GM19023 (cell line): ENCODE measurements at regions not wholly inside any gene's neighbourhood (a gene's known extent, or its start where the extent isn't known, plus 50 kb on each side); places are given as distances from the start of the nearest gene placed in this dataset.
"Not testable (repeated sequence)": the region's sequence is repeated elsewhere in the genome, so short reads cannot be mapped to it uniquely, and the experiment has no call there.

Source experiments
- ATAC-seq: cut with Tn5 transposase; IDR thresholded peaks from one replicate; pipeline ENCODE4 v1.9.1; 2021; ENCODE audit warnings: mild to moderate bottlenecking, moderate library complexity; ENCODE audit not compliant: unreplicated experiment

GRCh38 chrX:34576864-34577263, 80.2 kb downstream of the TMEM47 start:
- ATAC-seq, result no peak

DNA sequence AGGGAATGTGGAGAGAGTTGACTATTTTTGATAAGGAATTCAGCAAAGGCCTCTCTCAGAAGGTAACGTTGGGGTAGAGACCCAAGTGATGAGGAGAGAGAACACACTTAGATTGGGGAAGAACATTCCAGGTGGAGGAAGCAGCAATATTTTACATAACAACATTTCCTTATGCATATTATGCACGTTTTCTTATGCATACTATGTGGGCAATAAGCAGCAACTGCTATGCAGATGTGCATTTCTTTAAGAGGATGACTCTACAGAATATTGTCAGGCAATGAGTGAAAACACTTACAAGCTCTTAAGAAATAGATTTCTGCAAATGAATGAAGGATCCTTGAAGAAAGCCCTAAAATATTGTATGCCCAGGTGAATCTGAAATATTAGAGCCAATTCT, 91.1 kb downstream of the TMEM47 start:
- no peak for ATAC-seq

DNA sequence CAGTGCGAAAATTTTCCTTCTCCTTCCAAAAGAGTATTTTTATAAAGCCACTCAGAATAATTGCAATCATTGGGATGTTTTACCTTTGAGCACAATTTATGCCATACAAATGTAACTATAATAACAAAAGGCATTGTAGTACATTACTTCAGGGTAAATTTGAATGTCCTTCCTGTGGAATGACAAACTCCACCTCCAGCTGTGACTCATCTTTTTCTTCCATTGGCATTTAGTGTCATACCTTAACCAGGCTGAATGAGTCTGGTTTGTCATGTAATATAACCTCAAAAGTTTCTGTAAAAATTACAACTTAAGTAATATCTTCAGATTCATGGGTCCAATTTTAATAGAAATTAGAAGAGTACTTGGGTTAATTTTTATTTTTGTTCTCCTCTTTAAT, 93.3 kb downstream of the TMEM47 start:
- no peak for ATAC-seq

DNA sequence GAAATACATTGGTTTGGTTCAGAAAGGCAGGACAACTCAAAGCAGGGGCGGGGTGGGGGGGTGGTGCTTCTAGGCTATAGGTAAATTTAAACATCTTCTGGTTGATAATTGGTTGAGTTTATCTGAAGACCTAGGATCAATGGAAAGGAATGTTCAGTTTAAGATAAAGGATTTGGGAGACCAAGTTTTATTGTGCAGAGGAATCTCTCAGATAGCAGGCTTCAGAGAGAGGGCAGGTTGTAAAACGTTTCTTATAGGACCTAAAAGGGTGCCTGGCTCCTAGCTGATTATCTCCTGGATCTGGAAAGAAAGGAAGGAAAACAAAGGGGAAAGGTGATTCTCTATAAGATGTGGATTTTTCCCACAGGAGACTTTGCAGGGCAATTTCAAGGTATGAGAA, 94.0 kb downstream of the TMEM47 start:
- no peak for ATAC-seq

GRCh38 chrX:34562006-34562405, 95.1 kb downstream of the TMEM47 start:
- ATAC-seq, result no peak

- ATAC-seq, result no peak
Observed at GRCh38 chrX:34560180-34560579, 96.9 kb downstream of the TMEM47 start.

DNA sequence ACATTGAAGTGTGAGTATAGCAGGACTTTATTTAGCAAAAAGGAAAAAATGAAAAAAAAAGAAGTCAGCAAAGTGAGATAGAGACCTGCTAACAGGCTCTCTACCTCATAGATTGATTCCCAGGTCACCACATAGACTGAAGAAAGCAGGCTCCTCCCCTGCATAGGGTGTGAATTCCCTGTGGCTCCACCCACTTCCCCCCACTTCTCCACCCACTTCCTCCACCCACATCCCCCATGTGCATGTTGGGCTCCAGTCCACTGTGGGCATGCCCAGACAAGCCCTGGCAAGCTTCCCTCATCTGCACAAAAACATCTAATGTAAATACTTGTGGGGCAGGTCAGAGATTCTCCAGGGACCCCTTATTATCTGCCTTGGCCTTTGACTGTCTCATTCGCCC, 97.8 kb downstream of the TMEM47 start:
- no peak for ATAC-seq

- no peak for ATAC-seq
Observed at GRCh38 chrX:34557733-34558132, 99.4 kb downstream of the TMEM47 start.

DNA sequence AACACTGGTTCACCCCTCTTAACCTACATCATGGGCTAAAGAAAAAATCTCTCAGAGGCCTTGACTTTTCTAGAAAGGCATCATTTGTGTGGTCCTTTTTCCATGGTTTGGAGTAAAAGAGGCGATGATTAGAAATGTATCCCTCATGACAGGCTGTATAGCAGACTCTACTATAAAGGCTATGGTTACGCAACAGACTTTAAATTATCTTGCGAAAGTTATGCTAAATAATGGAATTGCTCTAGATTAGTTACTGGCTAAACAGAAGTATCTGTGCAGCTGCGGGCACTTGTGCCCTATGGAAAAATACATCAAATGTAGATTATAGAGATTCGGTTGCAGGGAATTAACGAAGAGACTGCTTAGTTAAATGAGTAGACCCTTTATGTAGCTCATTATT, 101.6 kb downstream of the TMEM47 start:
- no peak for ATAC-seq

DNA sequence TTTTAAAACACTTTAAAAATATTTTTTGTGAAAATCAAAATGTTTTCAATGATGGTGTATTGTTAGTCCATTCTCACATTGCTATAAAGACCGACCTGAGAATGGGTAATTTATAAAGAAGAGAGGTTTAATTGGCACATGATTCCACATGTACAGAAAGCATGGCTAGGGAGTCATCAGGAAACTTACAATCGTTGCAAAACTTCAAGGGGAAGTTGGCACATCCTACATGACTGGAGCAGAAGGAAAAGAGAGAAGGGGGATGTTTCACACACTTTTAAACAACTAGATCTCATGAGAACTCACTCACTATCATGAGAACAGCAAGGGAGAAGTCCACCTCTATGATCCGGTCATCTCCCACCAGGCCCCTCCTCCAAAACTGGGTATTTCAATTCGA, 110.7 kb downstream of the TMEM47 start:
- no peak for ATAC-seq

GRCh38 chrX:34528081-34528480, 129.0 kb downstream of the TMEM47 start:
- no peak for ATAC-seq

DNA sequence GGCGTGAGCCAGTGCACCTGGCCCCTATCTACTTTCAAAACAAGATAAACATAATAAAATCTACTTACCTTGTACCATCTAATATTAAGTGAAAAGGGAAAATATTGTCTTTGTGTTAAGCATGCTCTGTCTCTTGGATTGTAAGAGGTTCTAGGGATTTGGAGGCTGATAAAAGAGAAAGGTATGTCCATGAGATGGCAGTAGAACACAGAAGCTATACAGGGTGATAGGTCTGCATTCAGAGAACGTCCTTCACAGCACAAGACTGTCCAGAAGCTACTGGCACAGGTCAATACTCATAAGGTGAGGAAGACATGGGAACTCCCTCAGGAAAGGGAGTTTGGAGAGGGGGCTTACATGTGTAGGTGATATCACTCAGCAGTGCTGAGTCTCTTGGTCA, 135.5 kb downstream of the TMEM47 start:
- no peak for ATAC-seq

DNA sequence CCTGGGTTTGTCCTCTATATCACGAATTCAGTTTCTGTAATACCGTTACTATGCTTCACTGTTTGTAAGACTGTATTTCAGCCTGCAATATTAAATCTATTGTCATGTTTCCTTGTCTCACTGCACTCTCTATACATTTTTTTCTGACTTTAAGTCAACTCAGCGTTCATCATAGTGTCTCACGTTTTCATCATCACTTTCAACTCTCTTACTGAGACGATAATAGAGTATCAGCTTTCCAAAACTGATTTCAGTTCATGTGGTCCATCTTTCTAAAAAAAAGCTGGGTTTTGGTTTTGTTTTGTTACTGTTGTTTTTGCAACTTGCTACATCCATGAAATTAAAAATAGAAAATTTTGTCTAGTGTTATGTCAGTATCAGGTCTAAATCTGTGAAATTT, 147.7 kb downstream of the TMEM47 start:
- no peak for ATAC-seq

DNA sequence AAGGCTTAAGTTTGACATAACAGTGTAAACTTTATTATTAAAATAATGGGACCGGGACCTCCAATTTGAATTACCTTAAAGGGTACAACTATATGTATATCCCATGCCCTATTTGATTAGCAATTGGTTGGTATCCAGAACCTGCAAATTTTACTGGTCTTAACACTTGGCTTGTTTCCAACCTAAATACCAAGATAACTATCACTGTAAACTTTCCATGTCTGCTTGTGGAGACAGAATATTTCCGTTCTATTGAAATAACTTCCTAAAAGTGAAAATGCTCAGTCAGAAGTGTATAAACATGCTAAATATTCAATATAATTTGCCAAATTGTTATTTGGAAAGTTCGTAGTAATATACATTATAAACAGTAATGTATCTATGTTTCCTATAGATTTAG, 154.0 kb downstream of the TMEM47 start:
- no peak for ATAC-seq

- no peak for ATAC-seq
Observed at GRCh38 chrX:34493086-34493485, 164.0 kb downstream of the TMEM47 start.

DNA sequence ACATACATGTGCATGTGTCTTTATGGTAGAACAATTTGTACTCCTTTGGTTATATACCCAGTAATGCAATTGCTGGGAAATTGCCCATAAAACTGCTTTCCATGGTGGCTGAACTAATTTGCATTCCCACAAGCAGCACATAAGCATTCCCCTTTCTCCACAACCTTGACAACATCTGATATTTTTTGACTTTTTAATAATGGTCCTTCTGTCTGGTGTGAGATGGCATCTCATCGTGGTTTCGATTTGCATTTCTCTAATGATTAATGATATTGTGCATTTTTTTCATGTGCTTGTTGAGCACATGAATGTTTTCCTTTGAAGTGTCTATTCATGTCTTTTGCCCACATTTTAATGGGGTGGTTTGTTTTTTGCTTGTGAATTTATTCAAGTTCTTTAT, 166.0 kb downstream of the TMEM47 start:
- ATAC-seq, result no peak

DNA sequence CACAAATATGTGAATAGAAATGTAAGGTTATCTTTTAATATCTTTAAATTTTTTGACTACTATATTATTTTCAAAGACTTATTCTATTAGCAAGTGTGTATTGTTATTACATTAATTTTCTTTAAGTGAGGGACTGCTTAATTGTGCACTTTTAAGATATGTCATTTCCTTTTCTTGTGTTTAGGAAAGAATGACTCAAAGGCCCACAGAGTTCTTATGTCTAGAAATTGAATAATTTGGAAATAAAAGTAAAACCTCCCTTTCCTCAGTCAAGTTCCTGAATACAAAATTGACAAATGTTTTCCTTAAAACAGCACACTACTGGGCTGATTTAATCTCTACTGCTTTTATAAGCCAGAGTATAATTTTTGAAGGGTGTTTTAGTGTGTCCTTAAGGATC, 169.7 kb downstream of the TMEM47 start:
- no peak for ATAC-seq

DNA sequence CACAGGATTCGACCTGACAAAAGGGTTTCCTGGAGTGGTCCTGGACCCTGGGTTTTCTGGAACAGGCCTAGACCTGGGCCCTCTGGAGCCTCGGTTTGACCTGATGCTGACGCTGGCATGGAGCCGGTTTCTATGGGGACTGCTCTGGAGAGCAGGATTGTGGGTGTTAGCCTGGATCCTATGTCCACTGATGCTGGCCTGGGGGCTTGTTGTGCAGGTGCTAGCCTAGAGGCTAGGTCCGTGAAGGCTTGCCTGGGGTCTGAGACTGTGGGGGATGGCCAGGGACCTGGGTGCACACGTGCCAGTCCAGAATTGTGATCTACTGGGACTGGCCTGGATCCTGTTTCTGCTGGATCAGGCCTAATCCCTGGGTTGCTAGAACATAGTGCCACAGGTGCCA, 173.1 kb downstream of the TMEM47 start:
- no peak for ATAC-seq

DNA sequence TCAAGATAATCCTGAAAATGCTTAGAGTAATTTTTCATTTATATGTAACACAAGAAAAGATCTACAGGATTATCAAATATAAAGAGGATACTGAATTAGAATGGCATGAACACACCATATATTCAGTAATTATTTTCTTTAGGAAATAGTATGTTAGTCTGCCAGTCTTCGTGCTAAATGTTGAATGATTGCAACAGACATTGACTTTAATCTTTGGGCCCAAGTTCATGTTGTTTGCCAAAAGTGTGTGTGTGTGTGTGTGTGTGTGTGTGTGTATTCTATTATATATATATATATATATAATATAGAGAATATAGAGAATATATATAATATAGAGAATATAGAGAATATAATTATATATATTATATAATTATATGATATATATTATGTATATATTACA, 186.6 kb downstream of the TMEM47 start:
- ATAC-seq, result no peak

DNA sequence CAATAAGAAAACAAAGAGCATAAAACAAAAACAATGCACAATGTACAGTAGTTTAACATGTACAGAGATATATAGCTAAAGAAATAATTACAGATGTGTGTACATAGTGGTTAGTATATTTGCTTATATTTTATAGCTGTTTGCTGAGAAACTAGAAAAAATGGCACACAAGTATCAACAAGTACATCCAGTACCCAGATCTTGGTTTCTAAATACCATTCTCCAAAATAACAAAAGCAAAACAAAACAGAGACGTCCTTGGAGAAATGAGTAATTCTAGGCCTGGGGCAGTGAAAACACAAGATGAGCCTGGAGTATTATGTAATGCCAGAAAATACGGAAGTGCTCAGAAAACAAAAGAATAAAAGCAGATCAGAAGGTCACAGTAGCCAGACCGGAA, 189.6 kb downstream of the TMEM47 start:
- ATAC-seq, result no peak

GRCh38 chrX:34463220-34463619, 193.9 kb downstream of the TMEM47 start:
- ATAC-seq, result not testable (repeated sequence)

GRCh38 chrX:34457850-34458249, 199.2 kb downstream of the TMEM47 start:
- not testable (repeated sequence) for ATAC-seq

DNA sequence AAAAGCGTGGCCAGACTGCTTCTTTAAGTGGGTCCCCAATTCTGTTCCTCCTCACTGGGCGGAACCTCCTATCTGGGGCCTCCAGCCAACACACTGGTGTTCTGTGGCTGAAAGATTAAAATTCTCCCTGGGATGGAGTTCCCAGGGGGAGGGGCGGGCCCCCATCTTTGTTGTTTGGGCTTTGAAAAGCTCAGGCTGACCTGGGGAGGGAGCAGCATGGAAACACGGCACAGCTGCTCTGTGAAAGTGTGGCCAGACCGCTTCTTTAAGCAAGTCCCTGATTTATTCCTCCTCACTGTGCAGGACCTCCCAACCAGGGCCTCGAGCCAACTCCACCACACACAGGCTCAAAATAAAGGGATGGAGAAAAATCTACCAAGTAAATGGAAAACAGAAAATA, 219.5 kb downstream of the TMEM47 start:
- no peak for ATAC-seq

- ATAC-seq, result no peak
Observed at GRCh38 chrX:34426334-34426733, 230.8 kb downstream of the TMEM47 start.
